H1 (cell line): ENCODE measurements at regions not wholly inside any gene's neighbourhood (a gene's known extent, or its start where the extent isn't known, plus 50 kb on each side); places are given as distances from the start of the nearest gene placed in this dataset.

Experiments used
- KDM1A ChIP-seq: fragments of 200-600, 300-600 bp; sonication (generic); IDR thresholded peaks from 2 replicates; pipeline ENCODE4 v1.7.1; 2016; ENCODE audit warnings: mild to moderate bottlenecking, low read length, borderline replicate concordance
- SP1 ChIP-seq: IDR thresholded peaks from 2 replicates; pipeline ENCODE4 v1.6.1; 2011; ENCODE audit warnings: low read depth, low read length
- TCF12 ChIP-seq: IDR thresholded peaks from 2 replicates; pipeline ENCODE4 v1.6.1; 2011; ENCODE audit warnings: low read depth, mild to moderate bottlenecking, low read length
- TF ChIP-seq, protein P1 (sequence below): fragments of 300-600 bp; sonication (generic); IDR thresholded peaks from 2 replicates; pipeline ENCODE4 v1.7.1; 2012; ENCODE audit warnings: low read length, moderate library complexity, mild to moderate bottlenecking, inconsistent platforms; ENCODE audit not compliant: insufficient replicate concordance

DNA sequence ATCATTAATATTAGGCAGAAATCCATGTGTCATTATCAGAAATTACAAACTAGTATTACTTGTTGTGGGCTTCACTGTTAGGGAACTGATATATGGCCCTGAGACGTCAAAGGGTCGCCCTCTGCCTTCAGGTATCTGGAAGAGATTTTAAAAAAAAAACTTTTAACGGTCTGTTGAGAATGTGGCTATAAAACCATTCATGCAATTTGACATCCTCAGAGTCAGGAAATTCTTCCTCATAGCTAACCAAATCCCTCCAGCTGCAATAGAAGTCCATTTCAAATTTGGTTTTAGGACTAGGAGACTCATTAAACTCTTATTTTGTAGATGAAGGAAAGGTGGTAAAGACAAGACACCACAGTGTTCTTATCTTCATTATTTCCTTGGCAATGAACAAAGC is 194.2 kb upstream of the NOCT start (continued):
- TF ChIP-seq, protein P1, sequence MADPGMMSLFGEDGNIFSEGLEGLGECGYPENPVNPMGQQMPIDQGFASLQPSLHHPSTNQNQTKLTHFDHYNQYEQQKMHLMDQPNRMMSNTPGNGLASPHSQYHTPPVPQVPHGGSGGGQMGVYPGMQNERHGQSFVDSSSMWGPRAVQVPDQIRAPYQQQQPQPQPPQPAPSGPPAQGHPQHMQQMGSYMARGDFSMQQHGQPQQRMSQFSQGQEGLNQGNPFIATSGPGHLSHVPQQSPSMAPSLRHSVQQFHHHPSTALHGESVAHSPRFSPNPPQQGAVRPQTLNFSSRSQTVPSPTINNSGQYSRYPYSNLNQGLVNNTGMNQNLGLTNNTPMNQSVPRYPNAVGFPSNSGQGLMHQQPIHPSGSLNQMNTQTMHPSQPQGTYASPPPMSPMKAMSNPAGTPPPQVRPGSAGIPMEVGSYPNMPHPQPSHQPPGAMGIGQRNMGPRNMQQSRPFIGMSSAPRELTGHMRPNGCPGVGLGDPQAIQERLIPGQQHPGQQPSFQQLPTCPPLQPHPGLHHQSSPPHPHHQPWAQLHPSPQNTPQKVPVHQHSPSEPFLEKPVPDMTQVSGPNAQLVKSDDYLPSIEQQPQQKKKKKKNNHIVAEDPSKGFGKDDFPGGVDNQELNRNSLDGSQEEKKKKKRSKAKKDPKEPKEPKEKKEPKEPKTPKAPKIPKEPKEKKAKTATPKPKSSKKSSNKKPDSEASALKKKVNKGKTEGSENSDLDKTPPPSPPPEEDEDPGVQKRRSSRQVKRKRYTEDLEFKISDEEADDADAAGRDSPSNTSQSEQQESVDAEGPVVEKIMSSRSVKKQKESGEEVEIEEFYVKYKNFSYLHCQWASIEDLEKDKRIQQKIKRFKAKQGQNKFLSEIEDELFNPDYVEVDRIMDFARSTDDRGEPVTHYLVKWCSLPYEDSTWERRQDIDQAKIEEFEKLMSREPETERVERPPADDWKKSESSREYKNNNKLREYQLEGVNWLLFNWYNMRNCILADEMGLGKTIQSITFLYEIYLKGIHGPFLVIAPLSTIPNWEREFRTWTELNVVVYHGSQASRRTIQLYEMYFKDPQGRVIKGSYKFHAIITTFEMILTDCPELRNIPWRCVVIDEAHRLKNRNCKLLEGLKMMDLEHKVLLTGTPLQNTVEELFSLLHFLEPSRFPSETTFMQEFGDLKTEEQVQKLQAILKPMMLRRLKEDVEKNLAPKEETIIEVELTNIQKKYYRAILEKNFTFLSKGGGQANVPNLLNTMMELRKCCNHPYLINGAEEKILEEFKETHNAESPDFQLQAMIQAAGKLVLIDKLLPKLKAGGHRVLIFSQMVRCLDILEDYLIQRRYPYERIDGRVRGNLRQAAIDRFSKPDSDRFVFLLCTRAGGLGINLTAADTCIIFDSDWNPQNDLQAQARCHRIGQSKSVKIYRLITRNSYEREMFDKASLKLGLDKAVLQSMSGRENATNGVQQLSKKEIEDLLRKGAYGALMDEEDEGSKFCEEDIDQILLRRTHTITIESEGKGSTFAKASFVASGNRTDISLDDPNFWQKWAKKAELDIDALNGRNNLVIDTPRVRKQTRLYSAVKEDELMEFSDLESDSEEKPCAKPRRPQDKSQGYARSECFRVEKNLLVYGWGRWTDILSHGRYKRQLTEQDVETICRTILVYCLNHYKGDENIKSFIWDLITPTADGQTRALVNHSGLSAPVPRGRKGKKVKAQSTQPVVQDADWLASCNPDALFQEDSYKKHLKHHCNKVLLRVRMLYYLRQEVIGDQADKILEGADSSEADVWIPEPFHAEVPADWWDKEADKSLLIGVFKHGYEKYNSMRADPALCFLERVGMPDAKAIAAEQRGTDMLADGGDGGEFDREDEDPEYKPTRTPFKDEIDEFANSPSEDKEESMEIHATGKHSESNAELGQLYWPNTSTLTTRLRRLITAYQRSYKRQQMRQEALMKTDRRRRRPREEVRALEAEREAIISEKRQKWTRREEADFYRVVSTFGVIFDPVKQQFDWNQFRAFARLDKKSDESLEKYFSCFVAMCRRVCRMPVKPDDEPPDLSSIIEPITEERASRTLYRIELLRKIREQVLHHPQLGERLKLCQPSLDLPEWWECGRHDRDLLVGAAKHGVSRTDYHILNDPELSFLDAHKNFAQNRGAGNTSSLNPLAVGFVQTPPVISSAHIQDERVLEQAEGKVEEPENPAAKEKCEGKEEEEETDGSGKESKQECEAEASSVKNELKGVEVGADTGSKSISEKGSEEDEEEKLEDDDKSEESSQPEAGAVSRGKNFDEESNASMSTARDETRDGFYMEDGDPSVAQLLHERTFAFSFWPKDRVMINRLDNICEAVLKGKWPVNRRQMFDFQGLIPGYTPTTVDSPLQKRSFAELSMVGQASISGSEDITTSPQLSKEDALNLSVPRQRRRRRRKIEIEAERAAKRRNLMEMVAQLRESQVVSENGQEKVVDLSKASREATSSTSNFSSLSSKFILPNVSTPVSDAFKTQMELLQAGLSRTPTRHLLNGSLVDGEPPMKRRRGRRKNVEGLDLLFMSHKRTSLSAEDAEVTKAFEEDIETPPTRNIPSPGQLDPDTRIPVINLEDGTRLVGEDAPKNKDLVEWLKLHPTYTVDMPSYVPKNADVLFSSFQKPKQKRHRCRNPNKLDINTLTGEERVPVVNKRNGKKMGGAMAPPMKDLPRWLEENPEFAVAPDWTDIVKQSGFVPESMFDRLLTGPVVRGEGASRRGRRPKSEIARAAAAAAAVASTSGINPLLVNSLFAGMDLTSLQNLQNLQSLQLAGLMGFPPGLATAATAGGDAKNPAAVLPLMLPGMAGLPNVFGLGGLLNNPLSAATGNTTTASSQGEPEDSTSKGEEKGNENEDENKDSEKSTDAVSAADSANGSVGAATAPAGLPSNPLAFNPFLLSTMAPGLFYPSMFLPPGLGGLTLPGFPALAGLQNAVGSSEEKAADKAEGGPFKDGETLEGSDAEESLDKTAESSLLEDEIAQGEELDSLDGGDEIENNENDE = no peak
- no peak for TF ChIP-seq TCF12
- no peak for TF ChIP-seq KDM1A
- TF ChIP-seq SP1 = no peak
